H1 (cell line): ENCODE measurements at regions not wholly inside any gene's neighbourhood (a gene's known extent, or its start where the extent isn't known, plus 50 kb on each side); places are given as distances from the start of the nearest gene placed in this dataset.

ENCODE experiments used
- CTCF ChIP-seq, 3 experiments: IDR thresholded peaks; 1 replicate in 2 of 3; 2 replicates in 1 of 3; pipeline versions ENCODE4 v1.5.1 to v1.6.1; 2011; ENCODE audit warnings: low read length in 3 of 3, mild to moderate bottlenecking in 3 of 3, inconsistent platforms in 2 of 3, low read depth in 1 of 3, moderate library complexity in 1 of 3; ENCODE audit not compliant: insufficient read depth in 1 of 3; ENCODE audit errors: control extremely low read depth in 1 of 3
- EP300 ChIP-seq, 2 experiments: IDR thresholded peaks; 1 replicate in 1 of 2; 2 replicates in 1 of 2; pipeline ENCODE4 v1.6.1; 2011 to 2012; ENCODE audit warnings: low read depth in 2 of 2, low read length in 2 of 2, mild to moderate bottlenecking in 2 of 2, borderline replicate concordance in 1 of 2, inconsistent platforms in 1 of 2, moderate library complexity in 1 of 2
- HDAC2 ChIP-seq, 2 experiments: fragments of 300-600 bp in 1 of 2; sonication (generic) in 1 of 2; IDR thresholded peaks; 2 replicates each; pipeline ENCODE4 v1.6.1; 2011 to 2012; ENCODE audit warnings: low read depth in 2 of 2, low read length in 2 of 2, mild to moderate bottlenecking in 2 of 2, moderate library complexity in 2 of 2, borderline replicate concordance in 1 of 2, inconsistent platforms in 1 of 2
- POLR2A ChIP-seq, 2 experiments: IDR thresholded peaks; 1 replicate in 1 of 2; 2 replicates in 1 of 2; pipeline ENCODE4 v1.6.1; 2011; ENCODE audit warnings: low read depth in 2 of 2, low read length in 2 of 2, mild to moderate bottlenecking in 2 of 2; ENCODE audit errors: control extremely low read depth in 1 of 2
- SP2 ChIP-seq: IDR thresholded peaks from 2 replicates; pipeline ENCODE4 v1.6.1; 2012; ENCODE audit warnings: mild to moderate bottlenecking, low read length, inconsistent platforms

DNA sequence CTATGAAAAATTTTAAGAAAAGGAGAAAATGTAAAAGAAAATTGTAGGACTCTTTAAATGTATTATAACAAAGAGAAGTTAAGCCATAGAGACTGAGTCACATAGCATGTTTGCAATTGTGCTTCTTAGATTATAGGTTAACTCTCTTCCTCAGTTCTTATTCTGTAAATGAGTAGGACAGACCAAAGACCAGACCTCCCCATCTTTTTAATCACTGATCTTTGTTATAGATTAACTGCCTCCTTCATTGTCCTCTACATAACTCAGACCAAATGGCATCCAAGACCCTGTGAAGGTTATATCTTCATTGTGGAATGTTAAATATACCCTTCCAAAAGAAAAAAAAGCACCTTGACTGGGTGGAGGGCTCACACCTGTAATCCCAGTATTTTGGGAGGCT, 316.9 kb upstream of the LRRTM4 start:
- TF ChIP-seq POLR2A (IDR thresholded peaks at IDR 0.05; ENCODE audit: control extremely low read depth in 1 of 2, low read depth in 2 of 2, low read length in 2 of 2) (no peak), CTCF (IDR thresholded peaks at IDR 0.05; ENCODE audit: control extremely low read depth in 1 of 3, insufficient read depth in 1 of 3, low read depth in 1 of 3, low read length in 3 of 3) (no peak), HDAC2 (IDR thresholded peaks at IDR 0.05; ENCODE audit: borderline replicate concordance in 1 of 2, low read depth in 2 of 2, low read length in 2 of 2) (no peak), SP2 (no peak), EP300 (IDR thresholded peaks at IDR 0.05; ENCODE audit: borderline replicate concordance in 1 of 2, low read depth in 2 of 2, low read length in 2 of 2) (no peak)
